ENCODE measurements at regions not wholly inside any gene's neighbourhood (a gene's known extent, or its start where the extent isn't known, plus 50 kb on each side); places are given as distances from the start of the nearest gene placed in this dataset.

- Histone ChIP-seq H3K27me3 (ENCODE audit: insufficient read depth, low read length) (no peaks in the 10 kb centered on the region), H3K79me2 (ENCODE audit: insufficient read depth, low read length) (no peaks in the 10 kb centered on the region), H3K4me1 (ENCODE audit: insufficient read depth, low read length) (no peaks in the 10 kb centered on the region), H3K4me3 (ENCODE audit: insufficient read depth, low read depth, low read length) (no peak overlapping the region), H3K4me2 (ENCODE audit: low read length) (no peak overlapping the region), H3K27ac (ENCODE audit: low read depth, low read length) (no peak overlapping the region), H3K9me3 (ENCODE audit: insufficient read depth, low read depth, low read length) (peaks cover 5% of the 10 kb centered on the region), H3K36me3 (ENCODE audit: insufficient read depth, low read length) (no peaks in the 10 kb centered on the region), H2AFZ (ENCODE audit: low read depth, low read length) (no peak overlapping the region), H4K20me1 (ENCODE audit: insufficient read depth, low read length) (no peaks in the 10 kb centered on the region), H3K9ac (ENCODE audit: low read length) (no peak overlapping the region)
- Mint-ChIP-seq H3K27ac (ENCODE audit: unreplicated experiment) (no peak overlapping the region), H3K4me1 (ENCODE audit: low read depth, unreplicated experiment) (no peaks in the 10 kb centered on the region), H3K4me3 (ENCODE audit: unreplicated experiment) (no peak overlapping the region), H3K27me3 (ENCODE audit: low read depth, unreplicated experiment) (no peaks in the 10 kb centered on the region), H3K9me3 (ENCODE audit: unreplicated experiment) (peaks cover 4% of the 10 kb centered on the region), H3K36me3 (ENCODE audit: low read depth, unreplicated experiment) (no peaks in the 10 kb centered on the region)
- DNase-seq (ENCODE audit: low read depth) (no peak), FAIRE-seq (no peak)
- no peak for TF ChIP-seq CTCF (IDR thresholded peaks at IDR 0.05; ENCODE audit: insufficient read depth, low read depth, low read length)
These were observed 151.2 kb downstream of the FGF9 start for GRCh38 chr13:21822029-21822428.

GRCh38 chr13:21823416-21823815 lies 152.5 kb downstream of the FGF9 start:
- TF ChIP-seq EZH2 (IDR thresholded peaks at IDR 0.05; ENCODE audit: insufficient read depth, low read length) (no peak), CTCF (IDR thresholded peaks at IDR 0.05; ENCODE audit: insufficient read depth, low read depth, low read length) (no peak)
- Histone ChIP-seq H3K36me3 (ENCODE audit: insufficient read depth, low read length) (no peaks in the 10 kb centered on the region), H3K27ac (ENCODE audit: low read depth, low read length) (no peak overlapping the region), H3K79me2 (ENCODE audit: insufficient read depth, low read length) (no peaks in the 10 kb centered on the region), H3K4me1 (ENCODE audit: insufficient read depth, low read length) (no peaks in the 10 kb centered on the region), H3K4me3 (ENCODE audit: insufficient read depth, low read depth, low read length) (no peak overlapping the region), H4K20me1 (ENCODE audit: insufficient read depth, low read length) (no peaks in the 10 kb centered on the region), H3K9ac (ENCODE audit: low read length) (no peak overlapping the region), H3K4me2 (ENCODE audit: low read length) (no peak overlapping the region), H3K9me3 (ENCODE audit: insufficient read depth, low read depth, low read length) (peaks cover 4% of the 10 kb centered on the region), H2AFZ (ENCODE audit: low read depth, low read length) (no peak overlapping the region), H3K27me3 (ENCODE audit: insufficient read depth, low read length) (no peaks in the 10 kb centered on the region)
- no peak overlapping the region for H3K27ac Mint-ChIP-seq (ENCODE audit: unreplicated experiment)
- H3K27me3 Mint-ChIP-seq (ENCODE audit: low read depth, unreplicated experiment), result no peaks in the 10 kb centered on the region
- H3K9me3 Mint-ChIP-seq (ENCODE audit: unreplicated experiment), result peaks cover 3% of the 10 kb centered on the region
- H3K4me1 Mint-ChIP-seq (ENCODE audit: low read depth, unreplicated experiment), result no peaks in the 10 kb centered on the region
- H3K4me3 Mint-ChIP-seq (ENCODE audit: unreplicated experiment), result no peak overlapping the region
- FAIRE-seq, result no peak
- no peaks in the 10 kb centered on the region for H3K36me3 Mint-ChIP-seq (ENCODE audit: low read depth, unreplicated experiment)
- DNase-seq (ENCODE audit: low read depth), result no peak

- H3K27me3 Mint-ChIP-seq (ENCODE audit: low read depth, unreplicated experiment), result no peaks in the 10 kb centered on the region
- no peak overlapping the region for H3K4me3 Mint-ChIP-seq (ENCODE audit: unreplicated experiment)
- H4K20me1 ChIP-seq (ENCODE audit: insufficient read depth, low read length), result no peaks in the 10 kb centered on the region
- H3K4me1 ChIP-seq (ENCODE audit: insufficient read depth, low read length), result no peaks in the 10 kb centered on the region
- H3K4me3 ChIP-seq (ENCODE audit: insufficient read depth, low read depth, low read length), result no peak overlapping the region
- no peaks in the 10 kb centered on the region for H3K9me3 ChIP-seq (ENCODE audit: insufficient read depth, low read depth, low read length)
- H2AFZ ChIP-seq (ENCODE audit: low read depth, low read length), result no peak overlapping the region
- no peak for TF ChIP-seq CTCF (IDR thresholded peaks at IDR 0.05; ENCODE audit: insufficient read depth, low read depth, low read length)
- no peak for TF ChIP-seq EZH2 (IDR thresholded peaks at IDR 0.05; ENCODE audit: insufficient read depth, low read length)
- no peak overlapping the region for H3K27ac Mint-ChIP-seq (ENCODE audit: unreplicated experiment)
- FAIRE-seq (no peak), DNase-seq (ENCODE audit: low read depth) (no peak)
- no peaks in the 10 kb centered on the region for H3K27me3 ChIP-seq (ENCODE audit: insufficient read depth, low read length)
- H3K27ac ChIP-seq (ENCODE audit: low read depth, low read length), result no peak overlapping the region
- H3K9me3 Mint-ChIP-seq (ENCODE audit: unreplicated experiment), result peaks cover 2% of the 10 kb centered on the region
- no peaks in the 10 kb centered on the region for H3K79me2 ChIP-seq (ENCODE audit: insufficient read depth, low read length)
- H3K4me2 ChIP-seq (ENCODE audit: low read length), result no peak overlapping the region
- H3K4me1 Mint-ChIP-seq (ENCODE audit: low read depth, unreplicated experiment), result no peaks in the 10 kb centered on the region
- no peaks in the 10 kb centered on the region for H3K36me3 ChIP-seq (ENCODE audit: insufficient read depth, low read length)
- no peaks in the 10 kb centered on the region for H3K36me3 Mint-ChIP-seq (ENCODE audit: low read depth, unreplicated experiment)
- H3K9ac ChIP-seq (ENCODE audit: low read length), result no peak overlapping the region
These were observed 153.1 kb downstream of the FGF9 start for GRCh38 chr13:21823949-21824348.
